Mucosa of gallbladder (tissue), 1 donor: ENCODE measurements at regions not wholly inside any gene's neighbourhood (a gene's known extent, or its start where the extent isn't known, plus 50 kb on each side); places are given as distances from the start of the nearest gene placed in this dataset.
"Not testable (repeated sequence)": the region's sequence is repeated elsewhere in the genome, so short reads cannot be mapped to it uniquely, and the experiment has no call there.

ENCODE experiments used
- DNase-seq: peaks from one replicate; pipeline ENCODE4 v3.0.0-alpha.2; 2020; ENCODE audit warnings: low spot score
- donor health status: DM: no; HTN: no; CAD: no.

- not testable (repeated sequence) for DNase-seq
These were observed 1526.2 kb downstream of the SI start for GRCh38 chr3:163551915-163552658.

DNA sequence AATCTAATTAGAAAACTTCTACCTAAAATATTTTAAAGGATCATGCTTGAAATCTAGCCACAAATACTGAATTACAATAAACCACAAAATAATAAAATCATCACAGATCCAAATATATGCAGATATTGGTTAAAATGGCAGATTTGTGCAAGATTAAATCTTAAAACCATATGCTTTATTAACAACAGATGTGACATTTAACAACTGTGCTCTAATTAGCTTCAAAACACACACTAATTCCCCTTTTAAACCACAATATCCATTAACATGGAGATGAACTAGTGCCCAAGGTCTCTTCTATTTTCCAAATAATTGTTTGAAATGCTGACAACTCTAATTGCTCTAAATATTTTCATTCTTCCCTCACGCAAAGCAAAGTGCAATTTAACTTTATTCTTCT lies 1530.3 kb downstream of the SI start:
- DNase-seq, result no peak

DNA sequence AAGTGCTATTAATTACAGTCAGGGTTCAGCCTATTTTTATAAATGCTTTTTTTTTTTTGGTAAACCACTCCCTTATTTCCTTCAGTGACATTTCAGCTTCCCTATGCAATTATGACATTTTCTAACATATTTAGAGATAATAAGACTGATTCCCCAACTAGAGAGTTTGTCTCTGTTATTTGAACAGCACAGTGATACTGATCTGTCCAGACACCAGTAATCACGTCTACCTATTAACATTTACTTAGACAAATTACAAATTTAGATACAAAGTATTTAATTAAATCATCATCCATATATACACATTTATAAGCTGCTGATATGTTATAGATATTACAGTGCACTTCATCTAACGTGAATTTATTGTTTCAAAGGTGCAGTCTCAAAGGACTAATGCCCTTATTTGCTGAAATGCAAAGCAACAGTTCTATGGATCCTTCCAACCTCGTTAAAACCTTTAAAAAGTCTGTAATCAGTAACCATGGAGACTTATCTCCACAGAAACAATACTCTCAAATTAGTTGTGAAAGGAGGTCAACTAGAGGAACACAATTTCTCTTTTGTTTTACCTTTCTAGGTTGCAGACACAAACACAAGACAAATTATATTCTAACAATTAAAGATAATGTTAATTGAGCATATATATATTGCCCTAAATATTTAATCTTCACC lies 1531.1 kb downstream of the SI start:
- no peak for DNase-seq

DNA sequence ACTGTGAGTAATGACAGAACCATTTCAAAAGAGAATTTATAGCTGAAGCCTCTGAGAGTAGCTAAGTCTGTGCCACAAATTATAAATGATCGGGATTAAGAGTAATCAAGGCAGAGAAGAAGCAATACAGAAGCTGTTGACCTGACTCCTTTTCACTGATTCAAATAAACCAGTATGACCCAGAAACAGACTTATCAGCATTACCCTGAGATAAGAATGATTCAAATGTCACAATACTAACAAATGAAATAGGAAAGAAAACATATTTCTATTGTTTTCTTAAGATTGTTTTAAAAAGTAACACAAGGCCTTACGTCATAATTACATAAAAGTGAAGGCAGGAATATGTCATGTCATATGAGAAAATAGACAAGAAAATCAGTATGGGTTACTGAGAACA lies 1534.6 kb downstream of the SI start:
- DNase-seq, result no peak

GRCh38 chr3:163541629-163542028 lies 1536.7 kb downstream of the SI start:
- DNase-seq, result no peak

- DNase-seq, result no peak
These were observed 1539.9 kb downstream of the SI start for GRCh38 chr3:163538387-163538786.

DNA sequence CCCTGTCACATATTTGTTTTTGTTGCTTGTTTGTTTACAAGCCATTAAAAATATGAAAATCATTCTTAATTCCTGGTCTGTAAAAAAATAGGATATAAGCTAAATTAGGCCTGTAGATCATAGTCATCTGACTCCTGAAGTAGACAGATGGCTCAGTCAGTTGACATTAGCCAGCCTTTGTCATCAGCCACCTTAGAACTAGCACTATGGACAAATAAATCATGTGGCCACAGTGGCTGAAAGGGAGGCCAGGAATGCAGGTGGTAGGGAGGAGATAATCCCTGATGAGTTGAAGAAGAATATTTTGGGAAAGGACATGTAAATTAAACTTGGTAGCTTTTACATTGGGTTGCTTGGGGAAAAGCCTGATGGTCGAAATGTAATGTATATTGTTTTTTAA lies 1544.9 kb downstream of the SI start:
- DNase-seq, result no peak

GRCh38 chr3:163523375-163523774 lies 1554.9 kb downstream of the SI start:
- DNase-seq, result no peak

- no peak for DNase-seq
These were observed 1557.0 kb downstream of the SI start for GRCh38 chr3:163521261-163521660.

GRCh38 chr3:163518065-163518464 lies 1560.2 kb downstream of the SI start:
- DNase-seq, result no peak

- DNase-seq, result no peak
These were observed 1565.1 kb downstream of the SI start for GRCh38 chr3:163513149-163513657.

GRCh38 chr3:163508206-163508605 lies 1570.1 kb downstream of the SI start:
- DNase-seq, result no peak

DNA sequence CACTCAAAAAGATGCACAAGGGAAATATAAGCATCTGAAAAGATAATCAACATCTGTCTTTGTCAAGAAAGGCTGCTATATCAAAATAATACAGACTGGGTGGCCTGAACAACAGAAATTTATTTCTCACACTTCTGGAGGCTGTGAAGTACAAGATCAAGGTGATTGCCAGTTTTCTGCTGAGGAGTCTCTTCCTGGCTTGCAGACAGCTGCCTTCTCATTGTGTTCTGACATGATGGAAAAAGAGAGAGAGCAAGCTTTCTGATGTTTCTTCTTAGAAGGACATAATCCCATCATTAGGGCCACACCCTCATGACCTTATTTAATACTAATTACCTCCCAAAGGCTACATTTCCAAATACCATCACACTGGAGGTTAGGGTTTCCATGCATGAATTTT lies 1573.3 kb downstream of the SI start:
- DNase-seq, result no peak

GRCh38 chr3:163499736-163500219 lies 1578.5 kb downstream of the SI start:
- not testable (repeated sequence) for DNase-seq

- DNase-seq, result not testable (repeated sequence)
These were observed 1579.2 kb downstream of the SI start for GRCh38 chr3:163498842-163499735.

DNA sequence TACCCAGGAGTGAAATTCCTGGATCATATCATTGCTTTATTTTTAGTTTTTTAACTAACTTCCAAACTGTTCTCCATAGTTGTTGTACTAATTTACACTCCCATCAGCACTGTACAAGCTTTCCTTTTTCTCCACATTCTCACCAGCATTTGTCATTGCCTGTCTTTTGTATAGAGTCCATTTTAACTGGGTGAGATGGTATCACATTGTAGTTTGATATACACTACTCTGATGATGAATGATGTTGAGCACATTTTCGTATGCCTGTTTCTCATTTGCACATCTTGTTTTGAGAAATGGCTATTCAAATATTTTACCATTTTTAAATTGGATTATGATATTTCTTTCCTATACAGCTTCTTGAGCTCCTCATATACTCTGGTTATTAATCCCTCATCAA lies 1586.6 kb downstream of the SI start:
- DNase-seq, result no peak

DNA sequence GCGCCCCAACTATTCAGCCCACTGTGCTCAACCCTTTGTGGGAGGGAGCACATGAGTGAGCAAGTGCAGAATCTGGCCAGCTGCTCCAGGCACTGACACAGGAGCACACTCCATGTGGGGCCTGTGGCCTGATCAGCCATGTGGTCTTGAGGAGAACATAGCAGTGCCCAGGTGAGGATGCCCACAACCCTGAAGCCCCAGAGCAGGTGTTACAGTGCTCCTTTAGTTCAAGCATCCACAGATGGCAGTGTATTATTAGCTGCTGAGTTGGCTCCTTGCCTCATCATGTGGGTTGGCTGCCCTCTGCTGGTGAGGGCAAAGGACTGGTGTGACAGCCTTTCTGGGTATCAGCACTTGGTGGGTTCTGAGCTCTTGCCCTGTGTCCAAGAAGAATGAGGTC lies 1588.2 kb downstream of the SI start:
- peak; percentile 20 for DNase-seq

GRCh38 chr3:163482695-163483094 lies 1595.6 kb downstream of the SI start:
- no peak for DNase-seq

- DNase-seq, result no peak
These were observed 1596.6 kb downstream of the SI start for GRCh38 chr3:163481738-163482137.

- DNase-seq, result no peak
These were observed 1602.1 kb downstream of the SI start for GRCh38 chr3:163476179-163476578.

GRCh38 chr3:163474766-163475165 lies 1603.5 kb downstream of the SI start:
- no peak for DNase-seq
